ENCODE measurements at regions not wholly inside any gene's neighbourhood (a gene's known extent, or its start where the extent isn't known, plus 50 kb on each side); places are given as distances from the start of the nearest gene placed in this dataset.

DNA sequence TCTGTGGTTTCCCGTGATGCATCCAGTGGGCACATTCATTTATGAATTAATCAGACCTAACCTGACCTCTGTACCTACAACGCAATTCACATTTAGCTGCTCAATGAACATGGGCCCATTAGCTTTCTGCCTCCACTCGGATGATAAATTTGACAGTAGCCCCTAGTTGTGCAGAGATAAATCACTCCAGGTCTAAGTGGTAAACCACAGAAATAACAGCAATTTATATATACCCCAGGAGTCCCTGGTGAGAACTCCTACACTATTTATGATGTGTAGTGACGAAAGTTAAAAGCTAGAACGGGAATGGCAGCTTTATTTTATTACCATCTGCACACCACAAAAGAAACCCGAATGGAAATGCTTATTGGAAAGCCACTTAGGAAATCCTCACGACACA is 371.5 kb downstream of the HAPSTR1 start:
- TF ChIP-seq CREB1 (IDR thresholded peaks at IDR 0.05; ENCODE audit: low read depth) (no peak), ZBTB7A (IDR thresholded peaks at IDR 0.05; ENCODE audit: low read depth) (no peak), TAF1 (IDR thresholded peaks at IDR 0.05; ENCODE audit: low read depth) (no peak), CEBPB (IDR thresholded peaks at IDR 0.05) (no peak), EP300 (IDR thresholded peaks at IDR 0.05; ENCODE audit: borderline replicate concordance) (no peak), TEAD4 (IDR thresholded peaks at IDR 0.05) (no peak), NFIC (IDR thresholded peaks at IDR 0.05) (no peak), RAD21 (IDR thresholded peaks at IDR 0.05; ENCODE audit: low read depth) (no peak), EGR1 (IDR thresholded peaks at IDR 0.05) (no peak), TCF12 (IDR thresholded peaks at IDR 0.05; ENCODE audit: low read depth) (no peak), USF1 (IDR thresholded peaks at IDR 0.05) (no peak), FOXM1 (IDR thresholded peaks at IDR 0.05; ENCODE audit: borderline replicate concordance, low read depth) (no peak), YY1 (IDR thresholded peaks at IDR 0.05; ENCODE audit: low read depth) (no peak), MAX (IDR thresholded peaks at IDR 0.05) (no peak)
- TF ChIP-seq, protein P1, sequence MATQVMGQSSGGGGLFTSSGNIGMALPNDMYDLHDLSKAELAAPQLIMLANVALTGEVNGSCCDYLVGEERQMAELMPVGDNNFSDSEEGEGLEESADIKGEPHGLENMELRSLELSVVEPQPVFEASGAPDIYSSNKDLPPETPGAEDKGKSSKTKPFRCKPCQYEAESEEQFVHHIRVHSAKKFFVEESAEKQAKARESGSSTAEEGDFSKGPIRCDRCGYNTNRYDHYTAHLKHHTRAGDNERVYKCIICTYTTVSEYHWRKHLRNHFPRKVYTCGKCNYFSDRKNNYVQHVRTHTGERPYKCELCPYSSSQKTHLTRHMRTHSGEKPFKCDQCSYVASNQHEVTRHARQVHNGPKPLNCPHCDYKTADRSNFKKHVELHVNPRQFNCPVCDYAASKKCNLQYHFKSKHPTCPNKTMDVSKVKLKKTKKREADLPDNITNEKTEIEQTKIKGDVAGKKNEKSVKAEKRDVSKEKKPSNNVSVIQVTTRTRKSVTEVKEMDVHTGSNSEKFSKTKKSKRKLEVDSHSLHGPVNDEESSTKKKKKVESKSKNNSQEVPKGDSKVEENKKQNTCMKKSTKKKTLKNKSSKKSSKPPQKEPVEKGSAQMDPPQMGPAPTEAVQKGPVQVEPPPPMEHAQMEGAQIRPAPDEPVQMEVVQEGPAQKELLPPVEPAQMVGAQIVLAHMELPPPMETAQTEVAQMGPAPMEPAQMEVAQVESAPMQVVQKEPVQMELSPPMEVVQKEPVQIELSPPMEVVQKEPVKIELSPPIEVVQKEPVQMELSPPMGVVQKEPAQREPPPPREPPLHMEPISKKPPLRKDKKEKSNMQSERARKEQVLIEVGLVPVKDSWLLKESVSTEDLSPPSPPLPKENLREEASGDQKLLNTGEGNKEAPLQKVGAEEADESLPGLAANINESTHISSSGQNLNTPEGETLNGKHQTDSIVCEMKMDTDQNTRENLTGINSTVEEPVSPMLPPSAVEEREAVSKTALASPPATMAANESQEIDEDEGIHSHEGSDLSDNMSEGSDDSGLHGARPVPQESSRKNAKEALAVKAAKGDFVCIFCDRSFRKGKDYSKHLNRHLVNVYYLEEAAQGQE (IDR thresholded peaks at IDR 0.05; ENCODE audit: low read depth), result no peak

GRCh38 chr16:9463461-9463860 is 372.0 kb downstream of the HAPSTR1 start:
- TF ChIP-seq TAF1 (IDR thresholded peaks at IDR 0.05; ENCODE audit: low read depth) (no peak), CEBPB (IDR thresholded peaks at IDR 0.05) (no peak), NFIC (IDR thresholded peaks at IDR 0.05) (no peak), CREB1 (IDR thresholded peaks at IDR 0.05; ENCODE audit: low read depth) (no peak), YY1 (IDR thresholded peaks at IDR 0.05; ENCODE audit: low read depth) (no peak), EGR1 (IDR thresholded peaks at IDR 0.05) (no peak), MAX (IDR thresholded peaks at IDR 0.05) (no peak), ZBTB7A (IDR thresholded peaks at IDR 0.05; ENCODE audit: low read depth) (no peak), FOXM1 (IDR thresholded peaks at IDR 0.05; ENCODE audit: borderline replicate concordance, low read depth) (no peak), EP300 (IDR thresholded peaks at IDR 0.05; ENCODE audit: borderline replicate concordance) (no peak), RAD21 (IDR thresholded peaks at IDR 0.05; ENCODE audit: low read depth) (no peak), TEAD4 (IDR thresholded peaks at IDR 0.05) (no peak), TCF12 (IDR thresholded peaks at IDR 0.05; ENCODE audit: low read depth) (no peak)
- TF ChIP-seq, protein P1 (IDR thresholded peaks at IDR 0.05; ENCODE audit: low read depth), result no peak

- TF ChIP-seq, protein P1 (IDR thresholded peaks at IDR 0.05; ENCODE audit: low read depth), result no peak
- TF ChIP-seq TEAD4 (IDR thresholded peaks at IDR 0.05), result no peak
- TF ChIP-seq EGR1 (IDR thresholded peaks at IDR 0.05), result no peak
- no peak for TF ChIP-seq MAX (IDR thresholded peaks at IDR 0.05)
- no peak for TF ChIP-seq USF1 (IDR thresholded peaks at IDR 0.05)
- TF ChIP-seq CEBPB (IDR thresholded peaks at IDR 0.05), result no peak
- no peak for TF ChIP-seq EP300 (IDR thresholded peaks at IDR 0.05; ENCODE audit: borderline replicate concordance)
- TF ChIP-seq TAF1 (IDR thresholded peaks at IDR 0.05; ENCODE audit: low read depth), result no peak
- no peak for TF ChIP-seq YY1 (IDR thresholded peaks at IDR 0.05; ENCODE audit: low read depth)
- TF ChIP-seq CREB1 (IDR thresholded peaks at IDR 0.05; ENCODE audit: low read depth), result no peak
Observed at GRCh38 chr16:9465161-9465560, 373.7 kb downstream of the HAPSTR1 start.

GRCh38 chr16:9469512-9469911 is 378.1 kb downstream of the HAPSTR1 start:
- TF ChIP-seq NFIC (IDR thresholded peaks at IDR 0.05), result no peak
- no peak for TF ChIP-seq ZBTB7A (IDR thresholded peaks at IDR 0.05; ENCODE audit: low read depth)
- TF ChIP-seq TEAD4 (IDR thresholded peaks at IDR 0.05), result no peak
- no peak for TF ChIP-seq EGR1 (IDR thresholded peaks at IDR 0.05)
- TF ChIP-seq EP300 (IDR thresholded peaks at IDR 0.05; ENCODE audit: borderline replicate concordance), result no peak
- TF ChIP-seq, protein P1 (IDR thresholded peaks at IDR 0.05; ENCODE audit: low read depth), result no peak
- no peak for TF ChIP-seq YY1 (IDR thresholded peaks at IDR 0.05; ENCODE audit: low read depth)
- no peak for TF ChIP-seq FOXM1 (IDR thresholded peaks at IDR 0.05; ENCODE audit: borderline replicate concordance, low read depth)
- no peak for TF ChIP-seq TCF12 (IDR thresholded peaks at IDR 0.05; ENCODE audit: low read depth)
- TF ChIP-seq RAD21 (IDR thresholded peaks at IDR 0.05; ENCODE audit: low read depth), result no peak
- TF ChIP-seq CREB1 (IDR thresholded peaks at IDR 0.05; ENCODE audit: low read depth), result no peak
- no peak for TF ChIP-seq CEBPB (IDR thresholded peaks at IDR 0.05)
- TF ChIP-seq USF1 (IDR thresholded peaks at IDR 0.05), result no peak

Measured in Ishikawa (cell line).